OCI-LY7 (cell line): ENCODE measurements at regions not wholly inside any gene's neighbourhood (a gene's known extent, or its start where the extent isn't known, plus 50 kb on each side); places are given as distances from the start of the nearest gene placed in this dataset.

Source experiments
- BruUV-seq: library from RNA; stranded (reverse); fragments of 400-500 nt; replicated peaks from 2 replicates; lab custom pipeline; 2021; lab: Mats Ljungman, UMichigan
- CTCF ChIA-PET: fragments of 300-600 bp; sonication (Branson Sonifier 250); formaldehyde crosslinking; loops from one replicate; lab custom pipeline; 2022; ENCODE audit warnings: antibody characterized with exemption; ENCODE audit not compliant: unreplicated experiment; lab: Charles Lee
- POLR2A ChIA-PET: fragments of 300-600 bp; sonication (Branson Sonifier 250); formaldehyde crosslinking; loops from one replicate; lab custom pipeline; 2022; ENCODE audit warnings: antibody characterized with exemption; lab: Charles Lee
- DNase-seq: peaks from one replicate; pipeline ENCODE4 v3.0.0-alpha.2; 2015; ENCODE audit warnings: low spot score
- H2AFZ ChIP-seq: fragments of 200-600 bp; sonication (generic), shearing (Covaris generic); 2 replicates; pipeline ENCODE4 v1.6.1; 2014; ENCODE audit warnings: mild to moderate bottlenecking, antibody characterized with exemption, low read length, moderate library complexity
- H3K27ac ChIP-seq: fragments of 200-600 bp; sonication (generic); 2 replicates; pipeline ENCODE4 v1.5.1; 2014; ENCODE audit warnings: mixed run types, low read depth, mild to moderate bottlenecking, moderate library complexity, low read length, inconsistent platforms; ENCODE audit not compliant: poor library complexity, severe bottlenecking
- H3K36me3 ChIP-seq: fragments of 200-600 bp; sonication (generic); 2 replicates; pipeline ENCODE4 v1.6.1; 2014; ENCODE audit warnings: mild to moderate bottlenecking, antibody characterized with exemption, low read length, moderate library complexity, mixed read lengths; ENCODE audit not compliant: insufficient read depth
- H3K4me1 ChIP-seq: fragments of 200-600 bp; sonication (generic); 2 replicates; pipeline ENCODE4 v1.5.1; 2014; ENCODE audit warnings: mild to moderate bottlenecking, low read length; ENCODE audit not compliant: insufficient read depth, poor library complexity, severe bottlenecking
- H3K4me2 ChIP-seq: fragments of 200-600 bp; sonication (generic); 2 replicates; pipeline ENCODE4 v1.6.1; 2014; ENCODE audit warnings: mild to moderate bottlenecking, low read length
- H3K4me3 ChIP-seq: fragments of 200-600 bp; sonication (generic); 2 replicates; pipeline ENCODE4 v1.5.1; 2014; ENCODE audit warnings: mild to moderate bottlenecking, low read depth, low read length; ENCODE audit not compliant: poor library complexity, severe bottlenecking
- H3K79me2 ChIP-seq: fragments of 200-600 bp; sonication (generic); 2 replicates; pipeline ENCODE4 v1.6.1; 2016; ENCODE audit warnings: low read depth, mild to moderate bottlenecking, low read length, moderate library complexity, mixed read lengths; ENCODE audit not compliant: insufficient read depth
- H3K9me2 ChIP-seq: fragments of 200-600 bp; sonication (generic); 2 replicates; pipeline ENCODE4 v1.6.1; 2016; ENCODE audit warnings: mild to moderate bottlenecking, low read length, mixed read lengths; ENCODE audit not compliant: insufficient read depth
- H3K9me3 ChIP-seq: fragments of 200-600 bp; sonication (generic); 2 replicates; pipeline ENCODE4 v1.6.1; 2014; ENCODE audit warnings: mild to moderate bottlenecking, mixed run types, low read length, mixed read lengths
- H4K20me1 ChIP-seq: fragments of 200-600 bp; sonication (generic); 2 replicates; pipeline ENCODE4 v1.6.1; 2014; ENCODE audit warnings: mild to moderate bottlenecking, antibody characterized with exemption, low read length, moderate library complexity, mixed read lengths; ENCODE audit not compliant: insufficient read depth
- CTCF ChIP-seq: fragments of 200-600 bp; sonication (generic); conservative IDR thresholded peaks from 2 replicates; pipeline ENCODE4 v1.5.1; 2014; ENCODE audit warnings: mild to moderate bottlenecking, antibody characterized with exemption, low read length, moderate library complexity, mixed read lengths
- EZH2phosphoT487 ChIP-seq: fragments of 200-600 bp; sonication (generic); IDR thresholded peaks from 2 replicates; pipeline ENCODE4 v1.6.1; 2018; ENCODE audit warnings: low read depth, borderline replicate concordance, mild to moderate bottlenecking, mixed run types, antibody characterized with exemption, low read length, moderate library complexity, mixed read lengths
- intact Hi-C: fragments of 100-400 bp; cut with micrococcal nuclease; formaldehyde crosslinking; loops from one replicate; pipeline ENCODE4 v1.10.0; 2022; ENCODE audit not compliant: unreplicated experiment

DNA sequence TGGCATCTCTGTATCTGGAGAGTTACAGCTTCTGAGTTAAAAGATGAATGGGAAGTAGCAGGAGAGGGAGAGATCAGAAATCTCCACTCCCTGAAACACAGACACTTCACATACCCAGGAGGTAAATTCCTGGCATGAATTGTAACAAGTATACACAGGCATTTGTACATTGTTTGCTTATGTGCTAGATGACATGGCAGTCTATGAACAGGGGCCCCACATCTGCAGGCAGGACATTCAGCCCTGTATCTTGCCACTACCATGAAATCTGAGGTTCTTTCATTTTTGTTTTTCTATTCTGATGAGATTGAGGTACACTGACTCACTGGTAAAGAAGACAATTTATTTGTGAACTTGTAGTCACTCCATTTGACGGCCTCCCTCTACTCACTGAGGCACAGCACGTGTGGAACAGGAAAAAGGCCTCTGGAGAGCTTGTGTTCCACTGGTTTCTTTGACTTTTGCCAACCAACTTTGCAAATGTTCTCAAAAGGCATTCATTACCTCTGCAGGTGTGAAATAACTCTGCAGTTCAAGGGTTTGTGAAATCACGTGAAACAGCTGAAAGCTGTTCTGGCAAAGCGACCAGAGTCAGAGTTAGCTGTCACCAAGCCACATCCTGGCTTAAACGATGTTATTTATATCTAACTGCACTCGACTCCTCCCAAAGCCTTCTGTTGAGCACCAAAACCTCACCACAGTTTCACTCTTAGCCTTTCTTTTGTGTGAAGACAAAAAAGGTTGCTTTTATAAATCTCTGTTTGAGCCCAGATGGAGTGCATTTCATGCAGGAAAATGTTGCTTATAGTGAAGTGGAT is 401.3 kb upstream of the CFAP20DC start:
- no TSS peak for BruUV-seq
- H3K9me2 ChIP-seq = no peaks in the 10 kb centered on the region
- intact Hi-C loops = loop anchor here (10.0 kb wide), 2 partner anchors 394 to 624 kb away; no protein-coding TSS in a partner anchor
- POLR2A ChIA-PET = interaction anchor here (0.6 kb wide), 1 partner anchor 10 kb away, joined by 4 read pairs; no protein-coding TSS in a partner anchor
- peak overlapping the region; percentile 67 for H3K4me2 ChIP-seq
- H2AFZ ChIP-seq = peak overlapping the region; percentile 77
- peaks cover 44% of the 10 kb centered on the region for H3K4me1 ChIP-seq
- peak; percentile 92 for DNase-seq
- peak overlapping the region; percentile 41 for H3K4me3 ChIP-seq
- H3K79me2 ChIP-seq = no peaks in the 10 kb centered on the region
- H3K36me3 ChIP-seq = no peaks in the 10 kb centered on the region
- H3K27ac ChIP-seq = peak overlapping the region; percentile 94
- H3K9me3 ChIP-seq = peaks cover 7% of the 10 kb centered on the region; the same call in 1 of the 2 replicates
- CTCF ChIA-PET = no interaction called here
- TF ChIP-seq CTCF (no peak), EZH2phosphoT487 (no peak)
- no peaks in the 10 kb centered on the region for H4K20me1 ChIP-seq

DNA sequence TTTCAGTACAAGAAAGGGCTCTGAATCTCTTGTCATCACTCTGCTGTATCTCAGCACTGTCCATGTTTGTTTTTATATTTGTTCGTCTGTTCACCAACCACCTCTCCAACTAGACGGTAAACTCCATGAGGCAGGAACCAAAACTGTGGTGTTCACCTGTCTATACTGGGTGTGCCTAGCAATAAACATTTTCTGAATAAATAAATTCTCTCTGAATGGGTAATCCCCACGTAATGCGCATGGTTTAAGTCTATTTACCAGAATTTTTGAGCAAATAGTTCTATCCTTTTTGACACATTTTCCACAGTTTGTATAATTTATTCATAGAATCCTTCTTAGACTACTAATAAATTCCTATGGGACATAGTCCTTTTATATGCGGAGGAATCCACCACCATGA is 400.6 kb upstream of the CFAP20DC start:
- H3K4me3 ChIP-seq = peak overlapping the region; percentile 16
- H4K20me1 ChIP-seq = no peaks in the 10 kb centered on the region
- no TSS peak for BruUV-seq
- H2AFZ ChIP-seq = peak overlapping the region; percentile 77; the same call in 1 of the 2 replicates
- peak overlapping the region; percentile 67 for H3K4me2 ChIP-seq
- ChIA-PET POLR2A (interaction anchor here (0.6 kb wide), 1 partner anchor 367 kb away, joined by 3 read pairs; no protein-coding TSS in a partner anchor), CTCF (no interaction called here)
- TF ChIP-seq CTCF (no peak), EZH2phosphoT487 (no peak)
- H3K4me1 ChIP-seq = peaks cover 44% of the 10 kb centered on the region
- no peaks in the 10 kb centered on the region for H3K36me3 ChIP-seq
- no peaks in the 10 kb centered on the region for H3K9me2 ChIP-seq
- peaks cover 7% of the 10 kb centered on the region; the same call in 1 of the 2 replicates for H3K9me3 ChIP-seq
- intact Hi-C loops = loop anchor here (10.0 kb wide), 2 partner anchors 394 to 624 kb away; no protein-coding TSS in a partner anchor
- no peaks in the 10 kb centered on the region for H3K79me2 ChIP-seq
- no peak for DNase-seq
- peak overlapping the region; percentile 94 for H3K27ac ChIP-seq
